Mammary epithelial cell (primary cell): ENCODE measurements at regions not wholly inside any gene's neighbourhood (a gene's known extent, or its start where the extent isn't known, plus 50 kb on each side); places are given as distances from the start of the nearest gene placed in this dataset.
"Not testable (repeated sequence)": the region's sequence is repeated elsewhere in the genome, so short reads cannot be mapped to it uniquely, and the experiment has no call there.

Experiments used
- CTCF ChIP-seq, 2 donors: IDR thresholded peaks in 1 of 2; conservative IDR thresholded peaks in 1 of 2; 2 replicates each; pipeline ENCODE4 v1.5.1; 2011 to 2012; ENCODE audit warnings: inconsistent platforms in 2 of 2, low read length in 2 of 2, mild to moderate bottlenecking in 2 of 2, control low read depth in 1 of 2, low read depth in 1 of 2; ENCODE audit not compliant: insufficient read depth in 1 of 2; ENCODE audit errors: extremely low read depth in 1 of 2
- EZH2 ChIP-seq: IDR thresholded peaks from 2 replicates; pipeline ENCODE4 v1.6.1; 2012; ENCODE audit warnings: low read length, inconsistent platforms, borderline replicate concordance

- not testable (repeated sequence) for TF ChIP-seq EZH2; CTCF (conservative IDR thresholded peaks at IDR 0.05 in 1 of 2, IDR thresholded peaks at IDR 0.05 in 1 of 2; ENCODE audit: extremely low read depth in 1 of 2, insufficient read depth in 1 of 2, low read depth in 1 of 2, low read length in 2 of 2)
Measured at GRCh38 chr15:62256430-62256829, 91.3 kb upstream of the C2CD4B start.
